Activated naive CD8-positive, alpha-beta T cell treated with anti-CD3 and anti-CD28 coated beads, Interleukin-2, amount 50 U/mL, for 16 hours (primary cell): ENCODE measurements at regions not wholly inside any gene's neighbourhood (a gene's known extent, or its start where the extent isn't known, plus 50 kb on each side); places are given as distances from the start of the nearest gene placed in this dataset.
"Not testable (repeated sequence)": the region's sequence is repeated elsewhere in the genome, so short reads cannot be mapped to it uniquely, and the experiment has no call there.

Source experiments
- DNase-seq: peaks from one replicate; pipeline ENCODE4 v3.0.0-alpha.2; 2020; ENCODE audit warnings: low read depth, low spot score

DNA sequence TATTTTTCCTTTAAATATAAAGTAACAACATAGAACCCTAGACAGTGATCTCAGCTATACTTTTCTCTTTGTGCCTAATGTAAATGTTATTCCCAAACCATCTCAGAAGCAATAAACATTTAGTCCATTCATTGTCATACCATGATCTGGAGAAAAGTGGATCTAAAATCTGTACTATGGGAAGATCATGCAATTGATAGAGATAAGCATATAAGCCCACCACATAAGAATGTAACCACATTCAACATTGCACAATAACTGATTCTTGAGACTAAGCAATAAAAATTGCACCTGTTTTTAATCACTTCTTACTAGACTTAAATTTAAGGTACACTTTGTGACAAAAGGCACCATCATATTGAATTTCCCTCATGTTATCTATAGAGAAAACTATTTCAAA lies 1403.0 kb upstream of the C9orf72 start:
- DNase-seq, result no peak

DNA sequence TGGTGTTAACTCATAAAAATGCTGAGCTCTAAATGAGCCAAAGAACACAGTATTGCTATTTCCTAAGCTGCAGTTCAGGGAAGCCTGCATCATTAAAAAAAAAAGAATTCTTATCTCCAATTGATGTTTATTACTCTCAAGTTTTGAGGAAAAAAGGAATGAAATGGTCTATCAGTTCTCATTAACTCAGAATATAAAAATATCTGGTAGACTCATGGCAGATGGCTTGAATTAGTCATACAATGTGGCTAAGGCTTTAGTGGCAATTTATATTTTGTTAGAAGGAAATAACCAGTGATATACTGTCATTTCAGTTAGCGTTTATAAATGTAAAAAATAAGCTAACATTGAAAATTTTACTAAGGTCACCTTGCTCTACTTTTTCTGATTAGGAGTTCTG lies 1403.4 kb upstream of the C9orf72 start:
- no peak for DNase-seq

DNA sequence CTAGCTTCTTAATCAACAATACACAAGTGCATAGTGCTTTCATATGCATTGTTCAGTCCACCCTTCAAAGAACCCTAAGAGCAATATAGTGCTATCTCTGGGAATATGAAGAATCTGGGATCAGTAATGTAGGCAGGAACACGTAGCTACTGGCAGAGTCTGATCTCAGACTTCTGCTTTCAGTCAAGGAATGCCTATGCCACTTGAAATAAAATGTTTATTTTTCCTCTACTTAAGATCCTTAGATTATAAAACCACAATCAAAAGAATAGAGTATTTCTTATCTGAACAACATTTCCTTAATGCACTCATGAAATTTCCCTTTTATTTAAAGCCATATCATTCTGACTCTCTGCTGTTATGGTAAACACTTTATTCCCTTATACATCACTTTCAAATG lies 1407.8 kb upstream of the C9orf72 start:
- DNase-seq, result no peak

DNA sequence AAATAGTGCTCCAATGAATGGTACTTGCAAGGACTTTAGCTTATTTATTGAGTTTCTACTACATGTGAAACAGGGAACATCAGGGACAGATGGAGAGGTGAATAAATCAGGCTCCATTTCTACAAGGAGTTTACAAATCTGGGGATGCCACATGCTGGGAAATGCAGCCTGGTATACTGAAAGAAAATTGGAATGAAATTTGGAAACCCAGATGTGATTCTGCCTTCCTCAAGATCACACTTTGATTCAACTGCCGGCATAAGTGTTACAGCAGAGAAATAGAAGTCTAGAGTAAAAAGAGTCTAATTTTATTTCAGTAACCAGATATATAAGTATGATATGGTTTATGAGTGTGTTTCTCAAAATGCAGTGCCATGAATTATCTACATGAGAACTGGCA lies 1408.4 kb upstream of the C9orf72 start:
- no peak for DNase-seq

DNA sequence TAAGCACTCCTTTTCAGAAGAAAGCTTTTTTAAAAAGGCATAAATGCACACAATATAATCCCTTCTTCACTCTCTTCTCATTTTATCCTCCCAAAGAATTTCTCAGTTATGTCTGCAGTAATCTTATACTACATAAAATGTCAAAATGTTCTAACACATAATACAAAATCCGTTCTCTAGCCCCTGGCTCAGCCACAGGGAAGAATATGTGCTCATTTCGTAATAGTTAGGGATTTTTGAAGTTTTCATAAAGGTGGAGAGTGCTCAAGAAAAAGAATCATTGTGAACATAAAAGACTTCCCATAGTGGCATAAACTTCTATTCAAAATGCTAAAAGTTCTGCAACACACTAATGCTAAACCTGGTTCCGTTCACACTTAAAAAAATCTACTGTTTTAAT lies 1410.7 kb upstream of the C9orf72 start:
- DNase-seq, result no peak

DNA sequence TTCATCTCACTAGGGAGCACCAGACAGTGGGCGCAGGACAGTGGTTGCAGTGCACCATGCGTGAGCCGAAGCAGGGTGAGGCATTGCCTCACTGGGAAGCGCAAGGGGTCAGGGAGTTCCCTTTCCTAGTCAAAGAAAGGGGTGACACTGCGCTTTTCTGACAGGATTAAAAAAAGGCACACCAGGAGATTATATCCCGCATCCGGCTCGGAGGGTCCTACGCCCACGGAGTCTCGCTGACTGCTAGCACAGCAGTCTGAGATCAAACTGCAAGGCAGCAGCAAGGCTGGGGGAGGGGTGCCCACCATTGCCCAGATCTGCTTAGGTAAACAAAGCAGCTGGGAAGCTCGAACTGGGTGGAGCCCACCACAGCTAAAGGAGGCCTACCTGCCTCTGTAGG lies 1416.7 kb upstream of the C9orf72 start:
- not testable (repeated sequence) for DNase-seq

DNA sequence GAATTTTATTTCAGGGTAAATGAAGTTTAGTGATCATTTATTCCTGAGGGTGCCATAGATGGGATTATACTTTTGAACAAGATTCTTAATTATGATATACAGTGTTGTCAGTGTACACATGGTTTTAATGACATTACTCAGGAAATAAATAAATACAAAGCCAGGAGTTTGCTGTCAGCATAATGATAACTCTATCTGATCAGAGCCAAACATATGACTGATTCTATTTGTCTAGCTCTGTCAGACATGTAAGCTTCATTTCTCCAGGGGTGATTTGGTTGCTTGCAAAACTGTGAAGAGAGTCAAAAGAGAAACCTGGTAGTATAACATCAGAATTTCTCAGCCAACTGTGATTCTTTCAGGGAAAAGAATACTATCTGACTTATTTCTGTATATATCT lies 1425.8 kb upstream of the C9orf72 start:
- DNase-seq, result no peak

DNA sequence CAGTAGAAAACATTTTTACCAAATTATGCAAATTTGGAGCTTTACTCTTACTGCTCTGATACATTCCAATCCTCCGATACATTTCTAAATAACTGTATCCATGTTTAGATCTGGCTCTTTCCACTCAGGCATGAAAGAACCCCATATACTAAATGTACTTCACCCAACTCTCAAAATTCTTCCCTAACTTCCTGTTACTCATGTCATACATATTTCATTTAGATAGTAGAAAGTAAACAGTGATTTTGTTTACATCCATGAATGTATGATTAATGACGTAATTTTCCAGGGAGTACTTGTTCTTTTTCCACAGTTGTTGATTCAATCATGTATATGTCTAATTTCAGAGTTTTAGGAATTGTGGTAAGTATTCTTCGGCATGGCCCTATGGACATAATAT lies 1426.5 kb upstream of the C9orf72 start:
- no peak for DNase-seq

DNA sequence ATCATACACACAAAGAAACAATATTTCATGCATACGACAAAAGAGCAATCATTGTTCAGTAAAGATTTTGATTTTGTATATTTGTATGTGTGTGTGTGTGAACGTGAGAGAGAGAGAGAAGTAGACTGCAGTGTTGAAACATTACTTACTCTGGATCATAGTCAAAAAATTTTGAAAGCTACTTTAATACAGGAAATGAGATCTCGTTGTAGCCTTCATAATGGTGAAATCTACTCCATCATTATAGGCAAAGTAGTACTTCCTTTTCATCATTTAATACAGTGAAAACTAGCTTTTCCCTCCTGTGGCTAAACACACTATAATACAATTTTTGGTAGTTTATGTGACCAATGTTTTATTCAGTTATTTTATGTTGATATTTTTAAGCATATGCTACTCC lies 1427.7 kb upstream of the C9orf72 start:
- DNase-seq, result no peak

DNA sequence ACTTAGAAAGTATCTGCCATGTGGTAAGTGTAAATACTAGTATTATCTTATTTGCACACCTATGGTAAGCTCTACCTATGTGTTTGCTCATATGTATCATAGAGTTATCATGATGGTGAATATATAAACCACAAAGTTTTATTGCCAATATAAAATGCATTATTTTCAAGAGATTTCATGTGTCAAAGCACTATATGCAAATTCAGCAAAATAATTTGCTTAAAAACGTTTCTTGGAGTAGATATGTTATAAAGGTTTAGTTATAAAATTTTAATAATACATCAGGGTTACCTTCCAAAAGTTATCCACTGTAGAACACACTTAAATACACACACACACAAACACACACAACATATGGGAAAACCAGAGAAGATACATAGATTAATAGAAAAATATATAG lies 1431.7 kb upstream of the C9orf72 start:
- no peak for DNase-seq

DNA sequence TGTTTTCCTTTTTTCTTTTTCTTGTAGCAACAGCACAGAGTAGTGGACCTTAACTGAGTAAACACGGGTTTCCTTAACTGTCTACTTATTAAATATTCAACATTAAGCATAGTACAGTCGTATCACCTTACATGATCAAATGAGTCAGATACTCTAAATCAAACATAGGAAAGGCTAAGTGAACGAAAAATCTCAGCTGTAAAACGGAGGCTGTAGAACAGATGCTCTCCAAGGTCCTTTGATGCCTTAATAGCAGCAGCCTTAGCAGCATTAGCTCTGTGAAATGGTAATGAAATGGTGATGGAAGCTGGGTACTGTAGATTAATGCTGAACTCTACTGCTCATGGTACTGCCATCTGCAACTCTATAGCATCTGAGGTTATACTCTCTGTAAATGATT lies 1433.3 kb upstream of the C9orf72 start:
- no peak for DNase-seq

DNA sequence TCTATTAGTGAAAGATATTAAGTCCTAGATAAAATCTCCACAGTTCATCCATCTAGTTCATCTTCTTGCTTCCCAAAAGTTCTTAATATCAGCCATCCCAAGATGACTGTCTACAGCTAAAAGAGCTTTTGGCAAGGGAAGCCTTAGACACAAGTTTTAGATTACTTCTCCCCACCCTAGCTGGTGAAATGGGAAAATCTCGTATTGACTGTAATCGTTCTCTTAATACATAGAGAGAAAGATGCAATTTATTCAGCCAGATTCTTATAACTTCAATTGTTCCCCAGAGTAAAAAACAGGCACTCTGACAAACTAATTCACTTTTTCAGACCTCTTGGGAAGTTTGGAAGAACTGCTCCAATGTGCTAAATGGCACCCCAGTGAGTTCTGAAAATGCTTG lies 1439.6 kb upstream of the C9orf72 start:
- no peak for DNase-seq

DNA sequence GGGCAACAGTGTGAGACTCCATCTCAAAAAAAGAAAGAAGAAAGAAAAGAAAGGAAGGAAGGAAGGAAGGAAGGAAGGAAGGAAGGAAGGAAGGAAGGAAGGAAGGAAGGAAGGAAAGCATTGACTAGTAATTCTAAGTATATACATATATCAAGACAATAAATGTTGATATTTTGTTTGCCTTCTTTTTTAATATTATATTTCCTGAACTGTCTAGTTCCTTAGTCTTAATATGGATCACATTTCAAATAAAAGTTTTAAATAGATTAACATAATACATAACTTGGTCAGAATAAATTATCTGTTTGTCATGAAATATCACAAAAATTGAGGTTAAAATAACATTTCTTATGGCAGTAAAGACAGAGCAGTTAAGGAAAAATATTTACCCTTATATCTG lies 1448.4 kb upstream of the C9orf72 start:
- no peak for DNase-seq

DNA sequence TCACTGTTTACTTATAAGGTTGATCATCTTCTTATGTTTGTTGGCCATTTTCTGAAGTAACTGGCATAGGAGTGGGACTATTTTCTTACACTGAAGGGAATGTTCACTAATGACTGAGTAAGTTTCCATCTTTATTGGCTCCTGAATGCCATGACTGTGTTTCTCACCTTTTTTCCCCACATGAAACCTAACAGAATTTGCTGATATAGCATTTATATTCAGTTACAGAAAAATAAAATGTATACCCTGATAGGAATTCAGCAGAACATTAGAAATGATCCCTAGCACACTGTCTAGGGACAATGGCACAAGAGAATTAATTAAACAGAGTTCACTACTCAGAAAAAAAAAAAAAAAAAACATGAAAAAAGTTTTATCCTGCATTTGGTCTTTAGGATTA lies 1465.1 kb upstream of the C9orf72 start:
- no peak for DNase-seq

DNA sequence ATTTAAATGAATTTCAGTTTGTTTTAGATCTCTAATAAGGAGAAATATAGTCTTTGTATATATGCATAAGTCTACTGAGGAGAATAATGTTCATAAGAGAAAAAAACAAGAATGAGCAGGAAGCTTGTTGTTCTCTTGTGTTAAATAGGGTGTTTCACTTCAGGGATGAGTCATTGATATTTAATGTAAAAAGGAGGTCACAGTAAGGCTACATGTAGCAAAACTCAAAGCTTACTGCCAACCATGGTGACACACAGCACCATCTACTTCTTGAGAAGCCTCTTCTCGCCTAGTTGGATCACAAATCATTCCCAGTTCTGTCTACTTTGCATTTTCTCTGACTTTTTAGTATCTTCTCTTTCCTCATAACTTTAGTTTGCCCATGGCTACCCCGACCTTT lies 1466.0 kb upstream of the C9orf72 start:
- no peak for DNase-seq

DNA sequence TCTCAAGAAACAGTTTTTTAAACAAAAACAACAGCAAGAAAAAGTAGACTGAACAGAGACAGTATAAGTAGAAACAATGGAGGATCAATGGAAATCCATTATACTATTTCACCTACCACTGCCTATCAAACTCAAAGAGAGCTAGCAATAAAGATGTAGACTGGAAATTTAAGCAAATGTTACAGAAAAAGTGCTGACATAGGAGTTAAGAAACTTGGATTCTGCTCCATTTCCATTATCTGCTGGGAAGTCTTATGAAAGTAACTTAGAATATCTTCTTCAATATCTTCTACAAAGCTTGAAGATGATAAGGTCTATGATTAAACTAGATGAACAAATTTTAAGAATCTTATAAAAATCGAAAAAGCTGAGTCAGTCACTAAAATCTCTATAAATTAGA lies 1469.8 kb upstream of the C9orf72 start:
- DNase-seq, result no peak

DNA sequence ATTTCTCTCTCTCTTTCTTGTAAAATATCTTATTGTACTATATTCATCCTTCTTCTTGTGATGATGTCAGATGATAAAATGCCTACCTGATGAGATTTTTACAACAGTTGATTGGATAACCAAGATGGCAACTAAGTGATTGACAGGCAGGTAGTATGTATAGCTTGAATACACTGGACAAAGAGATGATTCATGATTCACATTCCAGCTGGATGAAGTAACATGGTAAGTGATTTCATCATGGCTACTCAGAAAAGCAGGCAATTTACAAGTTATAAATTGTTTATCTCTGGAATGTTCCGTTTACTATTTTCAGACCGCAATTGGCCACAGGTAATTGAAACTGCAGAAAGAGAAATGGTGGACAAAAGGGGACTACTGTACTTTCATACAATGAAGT lies 1471.7 kb upstream of the C9orf72 start:
- DNase-seq, result no peak

DNA sequence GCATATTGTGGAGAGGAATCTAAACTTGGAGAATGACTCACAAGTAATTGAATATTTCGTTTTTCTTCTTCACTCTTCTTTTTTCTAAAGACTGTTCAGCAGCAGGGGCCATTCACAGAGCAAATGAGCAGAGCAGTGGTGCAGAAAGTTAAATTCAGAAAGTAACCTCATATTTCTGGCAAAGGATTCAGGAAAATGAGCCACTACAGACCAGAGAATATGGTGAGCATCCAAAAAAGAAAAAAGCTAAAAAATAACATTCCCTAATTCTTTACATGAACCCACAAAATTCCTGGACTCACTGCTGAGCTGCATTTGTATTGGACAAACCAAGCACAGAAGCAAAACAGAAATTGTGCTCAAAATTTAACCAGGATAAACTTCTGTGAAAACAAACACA lies 1486.8 kb upstream of the C9orf72 start:
- no peak for DNase-seq

DNA sequence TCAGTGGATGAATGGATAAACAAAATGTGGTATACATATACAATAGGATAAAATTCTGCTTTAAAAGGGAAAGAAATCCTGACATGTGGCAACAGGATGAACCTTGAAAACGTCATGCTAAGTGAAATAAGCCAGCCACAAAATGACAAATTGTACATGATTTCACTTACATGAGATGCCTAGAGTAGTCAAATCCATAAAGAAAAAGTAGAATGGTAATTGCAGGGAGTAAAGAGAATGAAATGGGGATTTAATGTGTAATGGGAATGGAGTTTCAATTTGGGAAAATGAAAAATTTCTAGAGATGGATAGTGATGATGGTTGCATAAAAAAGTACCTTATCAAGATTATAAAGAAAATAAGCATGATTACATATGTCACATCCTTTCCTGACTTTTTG lies 1489.2 kb upstream of the C9orf72 start:
- DNase-seq, result no peak

DNA sequence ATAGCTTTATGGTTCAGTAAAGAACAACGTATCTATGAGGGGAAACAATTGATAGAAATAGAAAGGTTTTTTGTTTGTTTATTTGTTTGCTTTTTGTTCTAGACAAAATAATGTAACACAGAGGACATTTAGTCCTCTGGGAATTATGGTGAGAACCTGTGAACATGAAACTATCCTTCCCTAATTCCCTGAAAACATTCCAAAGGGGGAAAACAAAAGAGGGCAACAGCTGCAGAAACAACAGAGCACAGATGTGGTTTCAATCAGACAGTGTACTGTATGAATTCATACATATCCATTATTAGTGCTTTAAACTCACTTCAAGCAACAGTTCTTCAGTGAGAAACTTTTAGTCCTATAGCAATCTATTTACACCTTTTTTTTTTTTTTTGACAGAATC lies 1489.8 kb upstream of the C9orf72 start:
- DNase-seq, result no peak

DNA sequence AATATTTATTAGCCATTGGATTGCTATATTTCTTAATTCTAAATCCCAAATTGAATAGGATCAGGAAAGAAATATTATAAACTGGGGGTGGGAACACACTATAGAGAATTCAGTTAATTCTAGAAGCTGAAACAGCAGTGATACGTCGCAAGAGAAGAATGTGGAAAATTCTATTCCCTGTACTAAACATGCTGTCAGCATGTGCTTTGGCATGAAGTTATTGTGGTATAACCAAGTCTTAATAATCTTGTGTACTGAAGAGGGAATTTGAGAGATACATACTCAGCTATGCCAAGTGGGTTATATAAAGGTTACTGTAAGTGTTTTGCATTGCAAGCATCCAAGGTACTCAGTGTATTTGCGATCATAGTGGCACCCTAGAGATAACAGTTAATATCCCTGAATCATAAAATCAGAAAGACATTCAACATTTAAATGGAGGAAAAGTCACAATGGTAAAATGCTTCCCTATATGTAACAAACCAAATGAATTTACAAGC lies 1492.9 kb upstream of the C9orf72 start:
- DNase-seq, result no peak

DNA sequence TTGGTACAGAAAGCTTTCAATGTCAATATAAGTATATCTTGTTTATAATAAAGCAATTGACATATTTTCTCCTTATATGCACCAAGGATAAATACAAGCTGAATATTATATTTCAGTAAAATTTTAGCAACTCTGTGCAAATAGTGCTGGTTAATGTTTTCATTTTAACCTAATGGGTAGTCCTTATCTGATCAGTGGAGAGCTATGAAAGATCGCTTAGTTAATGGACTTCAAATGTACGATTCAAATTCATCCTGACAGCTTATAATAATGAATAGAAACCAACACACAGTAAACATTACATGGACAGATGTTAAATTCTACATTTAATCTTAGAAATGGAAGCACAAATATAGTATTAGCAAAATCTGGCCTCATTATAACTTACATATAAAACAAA lies 1495.2 kb upstream of the C9orf72 start:
- DNase-seq, result no peak

DNA sequence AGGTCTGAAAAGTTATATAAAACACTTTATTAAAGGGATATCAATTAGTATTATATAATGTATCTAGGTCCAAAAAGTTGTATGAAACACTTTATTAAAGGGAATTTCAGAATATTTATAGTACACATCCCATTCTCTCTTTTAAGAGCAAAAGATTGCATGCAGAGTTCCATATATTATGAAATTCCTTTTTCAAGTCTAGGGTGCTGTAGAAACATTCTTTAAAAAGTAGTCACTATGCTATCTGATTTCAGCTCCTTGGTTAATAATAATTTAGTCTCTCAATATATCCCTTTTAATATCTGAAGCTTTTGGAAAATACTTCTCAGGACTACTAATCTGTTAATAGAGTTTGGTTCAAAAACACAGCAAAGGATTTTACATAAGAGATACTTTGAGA lies 1496.1 kb upstream of the C9orf72 start:
- no peak for DNase-seq

DNA sequence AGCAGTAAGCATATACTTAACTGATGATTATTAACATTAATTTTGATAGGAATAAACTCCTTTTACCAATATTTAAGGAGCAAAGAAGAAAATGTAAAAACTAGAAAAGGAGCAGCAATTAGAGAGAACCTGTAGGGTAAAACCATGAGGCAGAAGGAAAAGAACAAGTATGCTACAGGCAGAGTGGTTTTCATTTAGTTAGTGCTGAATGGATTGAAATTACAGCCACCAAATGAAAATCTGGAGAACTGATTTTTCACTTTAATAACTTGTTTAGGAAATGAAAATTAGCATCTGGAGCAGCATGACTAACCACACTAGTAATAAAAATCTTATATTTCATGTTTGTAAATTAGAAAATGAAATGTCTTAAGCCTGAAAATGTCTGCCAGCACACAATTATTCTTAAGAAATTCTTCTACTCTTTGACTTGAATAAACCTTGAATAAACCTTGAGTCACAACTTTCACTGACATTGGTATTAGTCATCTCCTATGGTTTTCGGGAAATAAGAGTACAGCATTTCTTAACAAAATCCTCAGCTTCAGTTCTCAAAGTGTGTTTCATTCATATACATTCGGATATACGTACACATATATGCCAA lies 1504.9 kb upstream of the C9orf72 start:
- no peak for DNase-seq
